Stimulated activated CD4-positive, alpha-beta T cell treated with anti-CD3 and anti-CD28 coated beads, Interleukin-12 subunit alpha, Interleukin-12 subunit beta, amount 100 ng/mL, for 24 hours (primary cell): ENCODE measurements at regions not wholly inside any gene's neighbourhood (a gene's known extent, or its start where the extent isn't known, plus 50 kb on each side); places are given as distances from the start of the nearest gene placed in this dataset.

Source experiments
- DNase-seq, 2 experiments: peaks; one replicate each; pipeline ENCODE4 v3.0.0-alpha.2; 2020; ENCODE audit warnings: low read depth in 2 of 2

DNA sequence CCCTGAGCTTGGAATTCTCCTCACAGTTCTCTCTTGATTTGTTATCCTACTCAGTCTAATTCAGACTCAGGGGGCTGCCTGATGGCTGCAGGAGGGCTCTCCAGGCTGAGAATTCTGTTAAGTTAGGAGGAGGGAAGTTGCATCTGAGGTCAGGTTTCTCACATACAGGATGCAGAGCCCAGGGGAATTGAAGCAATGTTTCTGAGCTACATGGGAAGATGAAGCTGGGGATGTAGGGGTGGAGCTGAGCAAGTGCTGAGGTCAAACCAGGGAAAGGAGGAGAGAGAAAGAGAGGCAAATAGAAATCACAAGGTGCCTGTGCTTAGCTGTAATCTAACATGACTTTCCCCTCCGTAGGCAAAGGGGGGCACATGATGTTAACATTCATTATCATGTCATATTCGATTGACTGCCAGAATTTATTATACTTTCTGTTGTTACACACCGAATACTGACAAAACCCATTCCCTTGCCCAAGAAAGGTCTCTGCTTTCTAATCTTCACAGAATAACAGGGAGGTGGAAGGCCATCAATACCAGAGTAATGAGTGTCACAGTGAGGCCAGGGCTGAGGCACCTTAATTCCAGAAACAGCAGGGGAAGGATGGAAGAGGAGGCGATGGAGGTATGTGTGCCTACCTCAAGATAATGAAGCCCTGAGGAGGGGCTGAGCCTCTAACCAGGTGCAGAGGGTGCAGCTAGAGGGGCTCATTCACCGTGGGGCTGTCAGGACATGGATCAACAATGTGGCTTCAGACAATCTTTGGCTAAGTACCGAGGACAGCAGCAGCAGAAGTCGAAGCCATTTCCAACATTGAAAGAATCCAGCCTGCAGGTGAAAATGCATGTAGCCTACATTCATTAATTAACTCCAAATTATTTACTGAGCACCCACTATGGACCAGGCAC lies 205.4 kb upstream of the SNX19 start:
- DNase-seq: no peak

DNA sequence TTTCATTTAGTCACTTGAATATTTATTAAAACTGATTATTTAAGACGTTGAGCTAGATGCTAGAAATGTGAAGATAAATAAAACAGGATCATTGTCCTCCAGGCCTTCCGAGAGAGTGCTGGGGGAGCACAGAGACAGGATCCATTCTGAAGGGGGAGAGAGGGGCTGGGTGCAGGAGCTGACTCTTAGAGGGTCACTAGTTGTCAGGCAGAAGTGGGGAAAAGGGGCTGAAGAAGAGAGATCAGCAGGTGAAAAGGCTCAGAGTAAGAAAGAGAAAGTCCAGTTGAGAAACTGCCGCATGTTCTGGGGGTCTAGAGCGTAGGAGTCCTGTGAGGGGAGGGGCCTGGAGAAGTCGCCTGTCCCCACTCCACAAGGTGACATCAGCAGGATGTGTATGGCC lies 206.2 kb upstream of the SNX19 start:
- DNase-seq: no peak

DNA sequence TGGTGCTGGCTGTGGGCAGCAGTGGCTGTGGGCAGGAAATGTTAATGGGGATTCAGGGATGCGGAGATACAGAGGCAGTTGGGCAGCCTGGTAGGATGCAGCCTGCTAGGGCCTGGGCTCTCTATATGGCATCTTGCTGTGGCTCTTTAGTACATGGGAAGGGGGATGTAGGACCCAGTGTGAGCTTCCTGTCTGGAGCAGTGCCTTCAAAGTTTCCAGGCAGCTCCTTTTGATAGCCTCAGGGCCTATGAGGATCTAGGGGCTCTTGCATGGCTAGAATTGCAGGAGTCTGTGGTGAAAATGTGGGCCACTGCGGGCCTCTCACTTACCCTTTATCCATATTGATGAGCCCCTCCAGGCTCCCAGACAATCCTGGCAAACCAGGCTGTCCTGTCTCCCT lies 213.2 kb upstream of the SNX19 start:
- no peak for DNase-seq

DNA sequence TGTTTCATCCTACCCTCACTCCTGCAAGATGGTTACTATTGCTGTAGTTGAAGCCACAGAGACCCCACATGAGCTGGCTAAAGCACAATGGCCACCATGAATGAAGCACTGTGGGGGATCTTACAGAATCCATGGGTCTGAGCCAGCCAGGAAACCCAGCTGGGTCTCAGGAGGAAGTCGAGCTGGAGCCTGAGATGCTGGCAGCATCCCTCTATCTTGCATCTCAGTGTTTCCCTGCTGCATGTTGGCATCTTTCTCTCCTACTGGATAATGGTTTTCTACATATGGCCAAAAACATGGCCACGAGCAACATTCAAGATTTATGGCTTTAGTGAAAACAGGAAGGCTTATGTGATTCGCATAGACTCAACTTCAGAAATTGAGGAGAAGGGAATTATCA lies 219.3 kb upstream of the SNX19 start:
- DNase-seq: no peak

DNA sequence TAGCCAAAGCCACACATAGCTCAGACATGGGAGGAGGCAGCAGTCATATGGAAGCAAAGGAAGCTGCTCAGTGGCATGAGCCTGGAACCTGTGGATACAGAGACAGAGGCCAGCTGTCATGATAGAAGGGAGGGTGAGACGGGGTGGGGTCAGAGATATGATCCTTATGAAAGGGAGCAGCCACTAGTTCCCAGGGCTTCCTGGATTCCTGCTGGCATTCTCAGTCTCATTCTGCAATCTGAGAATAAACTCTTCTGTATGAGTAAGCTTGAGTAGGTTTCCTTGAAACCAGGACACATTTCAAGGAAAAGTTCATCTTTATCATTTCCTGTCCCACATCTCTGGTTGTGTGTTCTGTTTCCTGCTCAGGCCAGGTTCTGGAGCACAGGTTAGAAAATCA lies 220.2 kb upstream of the SNX19 start:
- DNase-seq: no peak

DNA sequence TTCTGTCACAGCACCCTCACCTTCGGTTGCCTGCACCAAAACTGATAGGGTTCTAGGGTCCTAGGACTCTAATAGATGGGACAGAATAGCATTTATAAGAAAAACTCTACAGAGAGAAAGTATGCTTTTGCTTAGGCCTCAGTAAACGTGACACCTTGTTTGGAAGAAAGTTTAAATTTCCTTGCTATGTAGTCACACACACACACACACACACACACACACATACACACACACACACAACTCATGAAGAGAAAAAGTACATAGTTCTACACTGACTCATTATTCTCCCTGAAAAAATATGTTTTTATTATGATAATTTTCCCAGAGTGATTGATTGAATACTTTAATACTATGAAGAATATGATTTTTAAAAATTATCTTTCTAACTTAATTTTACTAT lies 220.8 kb upstream of the SNX19 start:
- DNase-seq: no peak

DNA sequence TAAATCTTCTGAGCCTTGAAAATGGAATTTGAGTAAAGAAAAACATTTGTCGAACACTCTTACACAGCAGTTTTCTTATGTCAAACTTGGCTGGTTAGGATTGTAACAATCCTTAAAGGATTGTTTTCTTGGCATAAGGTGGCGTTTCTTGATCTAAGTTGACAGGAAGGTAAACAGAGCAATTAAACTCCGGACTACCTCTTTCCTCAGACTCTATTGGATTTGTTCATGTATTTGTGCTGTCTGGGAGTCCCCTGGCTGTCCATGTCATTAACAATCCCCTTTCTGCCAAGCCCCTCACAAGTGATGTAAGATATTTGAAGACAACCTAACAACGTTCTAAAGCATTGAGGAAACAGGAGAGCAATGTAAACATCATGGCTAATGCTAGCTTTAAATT lies 222.5 kb upstream of the SNX19 start:
- no peak for DNase-seq

DNA sequence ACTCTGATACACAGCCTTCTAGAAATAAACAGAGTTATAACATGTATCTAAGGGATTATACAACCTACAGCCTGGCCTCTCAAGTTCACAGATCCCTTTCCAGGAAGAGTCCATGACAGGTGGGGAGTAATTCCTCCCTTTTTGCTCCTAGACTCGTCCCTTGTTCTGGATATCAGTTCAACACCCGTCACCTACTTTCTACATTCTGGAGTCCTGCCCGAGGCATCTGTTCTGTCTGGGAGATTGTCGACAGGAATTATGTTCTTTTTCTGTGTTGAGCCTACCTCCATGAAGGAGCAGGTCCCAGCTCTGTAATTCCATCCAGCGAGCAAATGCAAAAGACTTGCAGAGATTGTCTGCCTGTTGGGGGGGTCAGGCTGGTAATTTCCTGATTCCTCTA lies 224.6 kb upstream of the NTM start:
- no peak for DNase-seq

DNA sequence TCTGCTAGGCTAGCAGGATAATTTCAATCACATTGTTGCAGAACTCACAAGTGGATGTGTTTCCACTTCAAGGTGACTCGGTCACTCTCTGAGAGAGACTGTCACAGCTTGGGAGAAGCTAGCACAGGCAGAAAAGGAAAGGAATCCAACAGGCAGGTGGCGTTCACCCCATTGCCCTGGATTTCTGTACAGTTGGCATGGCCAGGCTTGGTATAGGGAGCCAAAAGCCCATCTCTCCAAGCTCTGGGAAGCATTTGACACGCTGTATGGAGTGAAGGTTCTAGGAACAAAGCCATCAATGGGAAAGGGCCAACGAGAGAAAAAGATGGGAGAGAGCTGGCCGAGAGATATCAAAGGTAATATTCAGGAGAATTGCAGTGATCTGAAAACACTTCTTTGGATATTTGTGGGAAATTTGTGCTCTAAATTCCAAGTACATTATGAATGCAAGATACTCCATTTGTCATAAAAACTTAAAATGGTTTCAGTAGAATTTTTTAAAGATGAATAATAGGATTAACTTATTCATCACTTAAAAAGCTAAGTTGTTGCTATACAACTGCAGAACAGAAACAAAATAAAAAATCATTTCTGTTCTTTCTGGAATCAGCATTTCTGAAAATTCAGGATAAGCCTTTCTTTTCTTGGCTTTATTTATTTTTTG lies 223.5 kb upstream of the NTM start:
- no peak for DNase-seq

DNA sequence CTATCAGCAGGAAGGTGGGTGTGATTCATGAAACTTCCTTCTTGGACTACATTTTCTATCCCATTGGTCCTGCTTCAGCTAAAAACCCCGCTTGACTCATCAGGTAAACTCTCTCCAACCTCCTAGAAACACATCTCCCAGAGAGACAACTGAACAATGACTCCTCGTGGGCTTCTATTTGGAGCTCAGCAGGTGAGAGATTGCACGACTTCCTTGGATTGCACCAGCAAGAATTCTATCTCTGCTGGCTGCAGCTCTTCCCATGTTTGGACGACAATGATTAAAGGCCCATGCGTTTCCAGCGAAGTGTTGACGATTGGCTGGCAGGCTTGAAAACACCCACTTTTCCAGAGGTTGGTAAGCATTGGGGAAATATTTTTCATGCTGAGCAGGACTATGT lies 216.1 kb upstream of the NTM start:
- DNase-seq: no peak

DNA sequence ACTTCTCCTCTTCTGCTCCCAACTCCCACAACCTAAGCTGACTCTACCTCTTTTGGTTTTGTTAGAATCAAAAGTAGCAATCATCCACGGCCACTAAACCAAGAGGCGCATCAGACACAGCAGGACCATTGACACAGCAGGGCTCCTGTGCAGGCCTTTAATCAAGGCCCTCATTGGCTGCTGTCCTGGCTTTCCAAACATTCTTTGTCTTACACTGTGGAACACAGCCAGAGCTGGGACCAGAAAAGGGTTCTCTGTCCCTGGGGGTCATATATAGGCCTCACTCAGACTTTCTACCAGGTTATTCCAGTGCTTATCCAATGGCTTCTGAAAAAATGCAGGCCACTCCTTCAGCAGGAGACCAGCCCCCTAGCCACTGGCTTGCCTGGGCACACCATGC lies 212.7 kb upstream of the NTM start:
- DNase-seq: no peak

DNA sequence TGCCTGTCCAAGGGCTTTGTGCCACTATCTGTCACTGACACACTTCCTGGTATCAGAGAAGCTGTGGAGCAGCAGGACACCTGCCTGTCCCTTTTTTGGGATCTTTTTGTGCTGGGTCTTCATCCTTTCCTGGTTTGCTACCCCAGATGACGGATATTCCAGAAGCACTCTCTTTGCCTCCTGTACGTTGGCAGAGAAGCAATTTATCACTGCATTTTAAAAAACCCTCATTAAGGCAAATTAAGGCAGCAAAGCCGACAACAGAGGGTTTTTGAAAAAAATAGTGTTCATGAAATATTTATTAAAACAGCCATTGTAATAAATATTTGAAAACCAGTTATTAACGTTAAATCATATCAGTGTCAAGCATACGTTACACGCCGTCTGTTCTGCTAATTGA lies 209.6 kb upstream of the NTM start:
- no peak for DNase-seq

DNA sequence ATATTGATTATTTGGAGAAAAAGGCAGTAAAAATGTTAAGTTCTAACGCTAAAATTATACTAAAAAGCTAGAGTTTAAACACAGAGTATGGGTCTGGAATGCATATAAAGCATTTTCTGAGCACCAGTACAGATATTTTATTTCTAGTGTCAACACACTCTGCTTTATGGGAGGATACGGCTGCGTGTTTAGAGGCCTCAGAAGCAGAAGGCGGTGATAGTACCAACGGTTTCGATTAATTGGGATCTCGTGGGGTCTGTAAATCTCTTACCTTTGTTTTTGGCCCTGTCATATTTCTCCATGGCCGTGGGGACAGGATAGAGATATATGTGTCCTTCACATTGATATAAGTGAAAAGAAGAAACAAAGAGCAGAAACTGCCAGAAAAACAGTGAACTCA lies 206.8 kb upstream of the NTM start:
- DNase-seq: no peak

DNA sequence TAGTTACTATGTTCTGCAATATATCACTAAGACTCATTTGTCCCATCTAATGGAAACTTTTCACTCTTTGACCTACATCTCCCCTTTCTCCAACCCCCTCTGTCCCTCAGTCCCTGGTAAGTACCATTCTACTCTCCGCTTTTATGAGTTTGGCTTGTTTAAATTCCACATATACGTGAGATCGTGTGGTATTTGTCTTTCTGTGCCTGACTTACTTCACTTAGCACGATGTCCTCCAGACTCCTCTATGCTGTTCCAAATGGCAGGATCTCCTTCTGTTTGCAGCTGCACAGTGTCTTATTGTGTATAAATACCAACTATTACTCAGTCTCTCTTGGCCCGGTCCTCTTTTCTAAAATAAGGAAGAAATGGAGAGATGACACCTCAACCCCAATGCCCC lies 205.4 kb upstream of the NTM start:
- DNase-seq: no peak

DNA sequence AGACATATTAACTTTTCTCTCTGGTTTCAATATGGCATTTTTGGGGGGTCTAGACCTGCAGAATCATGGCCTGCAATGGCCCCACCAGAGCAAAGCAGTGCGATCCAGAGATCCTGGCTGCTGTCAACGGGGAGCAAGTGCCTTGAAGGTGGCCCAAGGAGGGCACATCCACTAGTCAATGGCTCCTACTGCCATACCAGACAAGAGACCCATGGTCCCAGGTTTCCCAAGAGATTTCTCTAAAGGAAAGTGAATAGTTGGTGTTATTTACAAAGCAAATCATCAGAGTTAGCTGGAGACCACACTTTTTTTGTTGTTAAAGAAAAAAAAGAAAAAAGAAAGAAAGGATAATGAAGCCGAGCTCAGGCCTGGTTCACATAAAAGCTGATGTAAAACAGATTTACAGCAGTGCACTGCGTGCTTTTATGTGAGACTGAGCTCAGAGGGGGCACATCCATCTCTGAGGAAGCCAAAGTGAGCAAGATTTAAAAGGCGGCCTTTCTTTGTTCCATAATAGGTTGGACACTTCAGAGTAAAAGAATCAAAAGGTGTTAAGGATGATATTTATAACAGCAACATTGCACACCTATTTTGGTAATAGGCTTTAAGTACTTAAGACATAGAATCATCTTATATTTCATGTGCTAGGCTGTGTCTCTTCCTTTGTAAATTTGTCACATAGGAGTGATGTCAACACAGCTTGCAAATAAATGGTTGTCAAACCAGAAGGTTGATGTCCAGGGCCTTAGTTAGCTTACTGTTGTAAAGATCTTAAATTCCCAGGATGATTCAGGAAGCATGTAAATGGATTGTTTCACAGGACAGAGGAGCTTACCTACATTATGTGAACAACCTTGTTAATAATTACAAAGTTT lies 201.3 kb upstream of the NTM start:
- no peak for DNase-seq

DNA sequence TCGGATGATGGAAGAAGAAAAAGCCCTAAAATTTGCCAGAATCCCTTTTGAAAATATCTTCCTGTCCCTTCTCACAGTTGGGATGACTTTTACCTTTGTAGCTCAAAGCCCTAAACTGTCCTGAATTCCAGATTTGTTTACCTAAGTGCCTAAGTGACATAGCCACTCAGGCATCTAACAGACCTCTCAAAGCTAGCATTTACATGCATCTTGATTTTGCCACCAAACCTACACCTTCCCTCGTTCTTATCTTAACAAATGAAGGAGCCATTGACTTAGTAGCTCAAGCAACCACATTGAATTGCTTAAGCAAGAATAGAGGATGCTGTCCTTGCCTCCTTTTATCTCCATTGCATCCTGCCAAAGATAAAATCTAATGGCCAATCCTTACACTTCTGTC lies 198.4 kb upstream of the NTM start:
- DNase-seq: no peak

DNA sequence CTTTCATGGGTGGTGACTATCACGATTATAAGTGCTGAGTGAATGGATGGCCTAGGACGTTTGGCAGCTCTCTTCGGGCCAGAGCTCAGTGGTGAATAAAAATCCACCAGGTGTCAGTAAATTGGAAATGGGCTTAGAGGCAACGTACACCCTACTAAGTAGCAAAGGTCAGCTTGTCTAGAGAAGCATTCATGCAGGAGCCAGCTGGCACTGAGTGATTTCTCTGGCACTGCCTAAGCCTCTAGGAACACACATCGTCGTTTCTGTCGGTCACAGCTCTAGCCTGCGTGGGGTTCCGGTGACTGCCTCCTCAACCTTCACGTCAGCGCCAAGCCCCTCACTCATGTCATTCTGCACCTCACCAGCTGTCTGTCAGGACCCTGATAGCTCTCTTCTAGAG lies 192.4 kb upstream of the NTM start:
- no peak for DNase-seq

DNA sequence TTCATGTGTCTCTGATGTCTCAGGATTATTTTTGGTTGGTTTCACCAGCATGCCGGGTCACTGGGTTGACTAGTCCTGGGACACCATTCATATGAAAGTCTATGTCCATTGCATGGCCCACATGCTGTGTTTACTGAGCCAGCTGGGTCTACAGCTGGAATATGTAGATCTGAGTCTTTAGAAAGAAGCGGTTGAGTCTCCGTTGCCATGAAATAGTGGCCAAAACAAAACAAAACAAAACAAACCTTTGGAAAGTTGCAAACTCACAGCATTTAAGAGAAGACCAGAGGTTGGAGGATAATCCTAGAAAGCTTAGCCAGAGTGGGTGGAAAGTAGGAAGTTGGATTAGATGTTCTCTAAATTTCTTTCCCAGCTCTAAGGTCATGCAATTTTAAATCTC lies 191.8 kb upstream of the NTM start:
- no peak for DNase-seq

DNA sequence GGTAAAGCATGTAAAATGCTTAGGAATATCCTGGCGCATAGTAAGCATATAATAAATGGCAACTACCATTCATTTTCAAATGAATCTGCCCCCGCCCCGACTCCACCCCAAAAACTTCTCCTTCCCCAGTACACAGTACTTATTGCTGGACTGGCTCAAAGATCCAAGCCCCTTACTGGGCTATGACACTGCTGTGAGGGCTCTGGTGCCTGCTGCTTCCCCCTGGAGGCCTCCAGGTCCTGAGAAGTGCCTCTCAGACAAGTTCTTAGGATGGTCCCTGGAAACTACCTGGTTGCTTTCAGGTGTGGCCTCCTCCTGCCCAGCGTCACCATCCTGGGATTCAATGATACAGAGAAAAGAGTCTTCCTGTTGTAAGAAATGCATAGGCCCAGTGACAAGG lies 190.6 kb upstream of the NTM start:
- no peak for DNase-seq

DNA sequence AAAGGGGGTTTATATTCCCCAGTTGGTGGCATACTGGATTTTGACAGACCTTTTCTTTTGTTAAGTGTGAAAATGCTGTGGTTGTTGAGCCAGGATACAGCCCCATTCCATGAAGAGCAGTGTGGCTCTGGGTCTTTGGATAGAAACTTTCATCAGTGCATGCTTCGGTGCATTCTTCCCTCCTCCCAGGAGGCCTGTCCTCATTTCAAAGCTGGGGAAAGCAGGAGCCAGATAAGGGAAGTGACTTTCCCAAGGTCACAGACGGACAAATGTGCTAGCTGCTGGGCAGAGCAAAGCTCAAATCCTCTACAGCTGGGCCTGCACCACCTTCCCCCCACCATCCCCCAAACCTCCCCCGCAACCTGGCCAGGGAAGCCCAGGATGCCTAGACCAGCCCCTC lies 184.5 kb upstream of the NTM start:
- DNase-seq: no peak

DNA sequence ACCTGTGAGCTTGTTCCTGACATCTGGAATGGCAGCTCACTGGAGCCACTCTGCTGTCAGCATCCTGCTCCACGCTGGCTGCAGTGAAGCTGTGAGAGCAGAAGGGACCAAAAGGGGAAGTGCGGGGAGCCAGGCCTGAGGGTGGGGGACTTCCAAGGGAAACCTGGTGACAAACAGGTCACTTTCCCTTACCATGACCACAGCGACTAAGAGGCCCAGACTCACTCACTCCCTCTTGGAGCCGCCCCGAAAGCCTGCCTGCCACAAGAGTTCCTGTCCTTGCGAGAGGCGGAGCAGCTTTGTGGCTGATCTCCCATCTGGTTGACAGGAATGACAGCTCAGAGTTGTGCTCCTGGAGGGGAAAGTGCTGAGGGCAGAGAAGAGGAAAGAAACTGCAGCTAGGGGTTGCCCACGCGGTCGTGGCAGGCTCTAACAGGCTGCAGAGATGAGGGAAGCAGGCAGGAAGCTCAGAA lies 183.8 kb upstream of the NTM start:
- DNase-seq: no peak

DNA sequence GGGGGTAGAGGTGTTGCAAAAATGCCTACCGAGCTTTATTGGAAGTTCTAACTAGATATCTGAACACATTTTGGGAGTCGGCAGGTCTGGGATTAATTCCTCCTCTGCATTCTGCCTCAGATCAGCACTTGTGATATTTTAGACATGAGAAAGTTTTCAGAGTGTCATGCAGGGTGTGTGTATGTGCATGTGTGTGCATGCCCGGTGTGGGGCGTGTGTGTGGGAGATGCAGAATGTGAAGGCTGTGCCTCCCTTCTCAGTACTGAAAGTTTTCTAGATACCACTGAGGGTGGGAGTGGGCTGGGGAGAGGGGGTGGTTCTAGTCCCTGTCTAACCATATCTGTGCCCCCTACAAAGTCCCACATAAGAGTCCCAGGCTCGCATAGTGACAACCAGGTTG lies 180.0 kb upstream of the NTM start:
- DNase-seq: no peak
